Epithelial cell of proximal tubule (primary cell): ENCODE measurements at regions not wholly inside any gene's neighbourhood (a gene's known extent, or its start where the extent isn't known, plus 50 kb on each side); places are given as distances from the start of the nearest gene placed in this dataset.
"Not testable (repeated sequence)": the region's sequence is repeated elsewhere in the genome, so short reads cannot be mapped to it uniquely, and the experiment has no call there.

Source experiments
- DNase-seq: peaks from one replicate; pipeline ENCODE4 v3.0.0-alpha.2; 2011; ENCODE audit warnings: low read depth
- H3K4me3 ChIP-seq: 2 replicates; pipeline ENCODE4 v1.5.1; 2011; ENCODE audit warnings: low read depth, mild to moderate bottlenecking, low read length
- TF ChIP-seq, protein P1 (sequence below): conservative IDR thresholded peaks from 2 replicates; pipeline ENCODE4 v1.5.1; 2012; ENCODE audit warnings: low read depth, mild to moderate bottlenecking, low read length

DNA sequence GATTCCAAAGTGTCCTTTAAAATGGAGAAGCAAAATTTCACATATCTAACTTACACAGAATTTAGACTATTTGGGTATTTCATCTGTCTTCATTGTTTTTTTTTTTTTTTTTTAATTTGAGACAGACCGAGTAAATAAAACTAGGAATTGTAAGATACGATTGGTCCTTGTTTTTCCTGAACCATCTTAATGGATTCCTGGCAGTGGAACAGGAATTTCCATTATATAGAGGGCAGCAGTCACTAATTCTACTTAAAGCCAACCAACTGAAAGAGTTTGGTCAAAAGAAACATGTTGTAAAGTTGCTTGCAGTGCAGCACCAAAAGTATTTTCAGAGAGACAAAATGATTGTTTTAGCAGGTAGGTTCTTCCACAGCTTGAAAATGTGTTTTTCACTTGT is 72.5 kb upstream of the HGF start:
- no peak for DNase-seq

DNA sequence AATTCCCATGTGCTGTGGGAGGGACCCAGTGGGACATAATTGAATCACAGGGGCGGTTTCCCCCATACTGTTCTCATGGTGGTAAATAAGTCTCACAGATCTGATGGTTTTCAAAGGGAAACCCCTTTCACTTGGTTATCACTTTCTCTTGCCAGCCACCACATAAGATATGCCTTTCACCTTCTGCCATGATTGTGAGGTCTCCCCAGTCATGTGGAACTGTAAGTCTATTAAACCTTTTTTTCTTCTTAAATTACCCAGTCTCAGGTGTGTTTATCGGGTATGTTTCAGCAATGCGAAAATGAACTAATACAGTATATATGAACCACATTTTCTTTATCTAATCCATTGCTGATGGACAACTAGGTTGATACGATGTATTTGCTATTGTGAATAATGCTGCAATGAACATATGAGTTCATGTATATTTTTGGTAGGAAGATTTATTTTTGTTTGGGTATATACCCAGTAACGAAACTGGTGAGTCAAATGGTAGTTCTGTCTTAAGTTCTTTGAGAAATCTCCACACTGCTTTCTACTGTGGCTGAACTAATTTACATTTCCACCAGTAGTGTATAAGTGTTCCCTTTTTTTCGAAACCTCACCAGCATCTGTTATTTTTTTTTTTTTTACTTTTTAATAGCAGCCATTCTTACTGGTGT is 70.0 kb upstream of the HGF start:
- no peak overlapping the region for H3K4me3 ChIP-seq
- DNase-seq, result no peak
- TF ChIP-seq, protein P1, sequence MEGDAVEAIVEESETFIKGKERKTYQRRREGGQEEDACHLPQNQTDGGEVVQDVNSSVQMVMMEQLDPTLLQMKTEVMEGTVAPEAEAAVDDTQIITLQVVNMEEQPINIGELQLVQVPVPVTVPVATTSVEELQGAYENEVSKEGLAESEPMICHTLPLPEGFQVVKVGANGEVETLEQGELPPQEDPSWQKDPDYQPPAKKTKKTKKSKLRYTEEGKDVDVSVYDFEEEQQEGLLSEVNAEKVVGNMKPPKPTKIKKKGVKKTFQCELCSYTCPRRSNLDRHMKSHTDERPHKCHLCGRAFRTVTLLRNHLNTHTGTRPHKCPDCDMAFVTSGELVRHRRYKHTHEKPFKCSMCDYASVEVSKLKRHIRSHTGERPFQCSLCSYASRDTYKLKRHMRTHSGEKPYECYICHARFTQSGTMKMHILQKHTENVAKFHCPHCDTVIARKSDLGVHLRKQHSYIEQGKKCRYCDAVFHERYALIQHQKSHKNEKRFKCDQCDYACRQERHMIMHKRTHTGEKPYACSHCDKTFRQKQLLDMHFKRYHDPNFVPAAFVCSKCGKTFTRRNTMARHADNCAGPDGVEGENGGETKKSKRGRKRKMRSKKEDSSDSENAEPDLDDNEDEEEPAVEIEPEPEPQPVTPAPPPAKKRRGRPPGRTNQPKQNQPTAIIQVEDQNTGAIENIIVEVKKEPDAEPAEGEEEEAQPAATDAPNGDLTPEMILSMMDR, result no peak

More for the DNA sequence above, 72.5 kb upstream of the HGF start:
- TF ChIP-seq, protein P1, result no peak
- H3K4me3 ChIP-seq, result no peak overlapping the region

DNA sequence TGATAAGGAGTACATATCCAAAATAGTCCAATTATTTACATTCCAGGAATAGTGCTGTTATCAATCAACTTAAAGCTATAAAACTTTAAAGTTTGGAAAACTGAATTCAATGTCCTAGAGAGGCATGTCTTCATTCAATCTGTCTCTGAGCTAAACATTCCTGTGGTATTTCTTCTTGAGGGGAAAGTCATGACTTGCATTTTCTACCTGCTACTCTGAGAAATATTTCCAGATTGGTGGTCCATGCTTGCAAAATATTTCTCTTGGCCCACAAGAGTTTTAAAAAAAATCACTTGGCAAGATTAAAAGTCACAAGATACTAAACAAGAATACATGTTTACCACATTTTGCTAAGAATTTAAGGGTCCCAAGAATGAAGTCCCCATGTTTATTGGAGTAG is 63.6 kb upstream of the HGF start:
- DNase-seq, result no peak
- no peak overlapping the region for H3K4me3 ChIP-seq
- TF ChIP-seq, protein P1, result no peak

DNA sequence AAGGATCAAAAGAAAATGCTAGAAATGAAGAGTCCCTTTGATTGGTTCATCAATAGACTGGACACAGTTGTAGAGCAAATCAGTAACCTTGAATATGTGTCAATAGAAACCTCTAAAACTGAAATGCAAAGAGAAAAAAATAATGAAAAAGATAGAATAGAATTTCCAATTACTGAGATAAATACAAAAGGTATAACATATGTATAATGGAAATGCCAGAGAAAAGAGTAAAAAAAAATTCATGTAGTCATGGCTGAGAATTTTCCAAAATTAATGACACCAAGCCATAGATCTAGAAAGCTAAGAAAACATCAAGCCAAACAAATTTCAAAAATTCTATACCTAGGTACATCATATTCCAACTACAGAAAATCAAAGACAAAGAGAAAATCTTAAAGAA is 62.0 kb upstream of the HGF start:
- TF ChIP-seq, protein P1, result no peak
- no peak for DNase-seq
- no peak overlapping the region for H3K4me3 ChIP-seq

DNA sequence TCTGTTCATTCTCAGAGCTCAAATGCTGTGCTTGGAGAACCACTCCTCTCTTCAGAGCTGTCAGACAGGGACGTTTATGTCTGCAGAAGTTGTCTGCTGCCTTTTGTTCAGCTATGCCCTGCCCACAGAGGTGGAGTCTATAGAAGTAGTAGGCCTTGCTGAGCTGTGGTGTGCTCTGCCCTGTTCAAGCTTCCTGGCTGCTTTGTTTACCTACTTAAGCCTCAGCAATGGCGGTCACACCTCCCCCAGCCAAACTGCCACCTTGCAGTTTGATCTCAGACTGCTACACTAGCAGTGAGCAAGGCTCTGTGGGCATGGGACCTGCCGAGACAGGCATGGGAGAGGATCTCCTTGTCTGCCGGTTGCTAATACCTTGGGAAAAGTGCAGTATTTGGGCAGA is 59.7 kb upstream of the HGF start:
- H3K4me3 ChIP-seq, DNase-seq: not testable (repeated sequence)

DNA sequence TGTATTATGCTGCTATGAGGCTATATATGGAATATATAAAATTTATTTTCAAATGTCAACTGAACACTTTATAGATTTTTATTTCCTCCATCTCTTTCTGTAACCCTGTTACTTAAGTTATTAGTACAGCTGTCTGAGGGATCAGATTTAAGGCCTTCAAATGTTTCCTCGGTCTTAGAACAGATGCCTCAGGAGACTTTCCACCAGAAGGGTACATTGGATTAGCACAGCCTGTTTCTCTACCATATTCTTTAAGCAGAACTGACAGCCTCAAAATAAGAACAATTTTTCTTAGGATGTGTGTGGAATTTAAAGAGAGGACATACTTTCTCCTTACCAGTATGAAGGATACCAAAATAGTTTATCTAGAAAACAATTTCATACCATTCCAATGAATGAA is 53.0 kb upstream of the HGF start:
- no peak for DNase-seq
- TF ChIP-seq, protein P1, result no peak
- no peak overlapping the region for H3K4me3 ChIP-seq

DNA sequence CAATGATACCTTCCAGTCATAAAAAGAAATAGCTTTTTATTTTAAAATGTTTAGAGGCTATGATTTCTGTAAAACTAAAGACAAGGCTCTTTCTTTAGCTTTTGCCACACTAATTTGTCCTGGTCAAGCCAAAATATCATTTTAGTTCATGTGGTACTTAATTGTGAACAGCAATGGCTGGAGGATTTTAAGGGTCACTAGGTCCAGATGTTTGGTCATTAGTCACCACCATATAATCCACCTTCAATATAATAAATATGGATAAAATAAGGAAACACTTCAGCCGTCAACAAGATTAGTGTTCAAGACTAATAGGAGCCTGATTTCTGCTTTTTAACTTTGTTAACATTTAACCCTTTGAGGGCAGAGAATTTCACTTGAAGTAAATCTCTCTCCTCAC is 50.0 kb upstream of the HGF start:
- no peak overlapping the region for H3K4me3 ChIP-seq
- DNase-seq, result no peak
- TF ChIP-seq, protein P1, result no peak
